SK-N-SH treated with all-trans-retinoic acid at 6 μM for 48 hours (cell line): ENCODE measurements at regions not wholly inside any gene's neighbourhood (a gene's known extent, or its start where the extent isn't known, plus 50 kb on each side); places are given as distances from the start of the nearest gene placed in this dataset.

Experiments used
- ATAC-seq: fragments of 200-7000 bp; cut with Tn5 transposase; 3 replicates; pipeline ENCODE4 v1.9.1; 2020; ENCODE audit warnings: mild to moderate bottlenecking, moderate library complexity
- ARNTL ChIP-seq: fragments of 450-650 bp; formaldehyde crosslinking; IDR thresholded peaks from 2 replicates; pipeline ENCODE4 v1.5.0; 2020; ENCODE audit warnings: low read depth, mild to moderate bottlenecking, moderate library complexity, borderline replicate concordance
- BACH2 ChIP-seq: fragments of 250-450 bp; sonication (Bioruptor Pico); IDR thresholded peaks from 2 replicates; pipeline ENCODE4 v1.9.0; 2021; ENCODE audit warnings: mild to moderate bottlenecking, borderline replicate concordance
- CSDC2 ChIP-seq: fragments of 250-450 bp; sonication (Bioruptor Pico); IDR thresholded peaks from 2 replicates; pipeline ENCODE4 v1.5.0; 2020; ENCODE audit warnings: mild to moderate bottlenecking, moderate library complexity
- ESRRG ChIP-seq: fragments of 250-450 bp; sonication (Bioruptor Pico); IDR thresholded peaks from 2 replicates; pipeline ENCODE4 v1.6.1; 2021; ENCODE audit warnings: mild to moderate bottlenecking
- GLIS3 ChIP-seq: fragments of 250-450 bp; sonication (Bioruptor Pico); IDR thresholded peaks from 2 replicates; pipeline ENCODE4 v1.5.0; 2020; ENCODE audit warnings: mild to moderate bottlenecking, moderate library complexity
- ISL1 ChIP-seq: fragments of 250-450 bp; sonication (Bioruptor Pico); IDR thresholded peaks from 2 replicates; pipeline ENCODE4 v2.1.2; 2022; ENCODE audit warnings: mild to moderate bottlenecking, moderate library complexity
- OSR1 ChIP-seq: fragments of 250-450 bp; sonication (Bioruptor Pico); IDR thresholded peaks from 2 replicates; pipeline ENCODE4 v1.8.0; 2022; ENCODE audit warnings: moderate library complexity, mild to moderate bottlenecking, inconsistent platforms
- PPARA ChIP-seq: fragments of 250-450 bp; sonication (Bioruptor Pico); IDR thresholded peaks from 2 replicates; pipeline ENCODE4 v1.5.0; 2020; ENCODE audit warnings: mild to moderate bottlenecking, borderline replicate concordance
- RARB ChIP-seq: fragments of 250-450 bp; sonication (Bioruptor Pico); IDR thresholded peaks from 2 replicates; pipeline ENCODE4 v1.8.0; 2021; ENCODE audit warnings: mild to moderate bottlenecking, moderate library complexity
- SNAI2 ChIP-seq: fragments of 250-450 bp; sonication (Bioruptor Pico); IDR thresholded peaks from 2 replicates; pipeline ENCODE4 v1.5.0; 2020; ENCODE audit warnings: mild to moderate bottlenecking, moderate library complexity
- TCF4 ChIP-seq: fragments of 250-450 bp; sonication (Bioruptor Pico); IDR thresholded peaks from 2 replicates; pipeline ENCODE4 v1.8.0; 2021; ENCODE audit warnings: mild to moderate bottlenecking, moderate library complexity, borderline replicate concordance
- TOX ChIP-seq: fragments of 250-450 bp; sonication (Bioruptor Pico); IDR thresholded peaks from 2 replicates; pipeline ENCODE4 v1.8.0; 2021; ENCODE audit warnings: mild to moderate bottlenecking, moderate library complexity, borderline replicate concordance
- ZC3H10 ChIP-seq: fragments of 250-450 bp; sonication (Bioruptor Pico); IDR thresholded peaks from 2 replicates; pipeline ENCODE4 v1.5.1; 2021; ENCODE audit warnings: mild to moderate bottlenecking, moderate library complexity
- ZFP3 ChIP-seq: fragments of 250-450 bp; sonication (Bioruptor Pico); IDR thresholded peaks from 2 replicates; pipeline ENCODE4 v1.5.0; 2020; ENCODE audit warnings: mild to moderate bottlenecking, moderate library complexity
- ZFP30 ChIP-seq: fragments of 450-650 bp; formaldehyde crosslinking; IDR thresholded peaks from 2 replicates; pipeline ENCODE4 v1.5.0; 2022; ENCODE audit warnings: mild to moderate bottlenecking, moderate library complexity
- ZNF565 ChIP-seq: fragments of 450-650 bp; formaldehyde crosslinking; conservative IDR thresholded peaks from 2 replicates; pipeline ENCODE4 v1.5.0; 2020; ENCODE audit warnings: low read depth, mild to moderate bottlenecking, moderate library complexity
- ZNF70 ChIP-seq: fragments of 450-650 bp; formaldehyde crosslinking; IDR thresholded peaks from 2 replicates; pipeline ENCODE4 v1.5.0; 2020; ENCODE audit warnings: mild to moderate bottlenecking, moderate library complexity
- ZNF8 ChIP-seq: fragments of 450-650 bp; formaldehyde crosslinking; IDR thresholded peaks from 2 replicates; pipeline ENCODE4 v1.5.0; 2020; ENCODE audit warnings: mild to moderate bottlenecking, moderate library complexity
- TF ChIP-seq, protein P1 (sequence below): fragments of 250-450 bp; sonication (Bioruptor Pico); IDR thresholded peaks from 2 replicates; pipeline ENCODE4 v1.8.0; 2021; ENCODE audit warnings: low read depth, mild to moderate bottlenecking, moderate library complexity, borderline replicate concordance
- TF ChIP-seq, protein P2 (sequence below): fragments of 250-450 bp; sonication (Bioruptor Pico); IDR thresholded peaks from 2 replicates; pipeline ENCODE4 v1.5.0; 2020; ENCODE audit warnings: mild to moderate bottlenecking, moderate library complexity
- TF ChIP-seq, protein P3 (sequence below): fragments of 250-450 bp; sonication (Bioruptor Pico); IDR thresholded peaks from 2 replicates; pipeline ENCODE4 v1.5.1; 2020; ENCODE audit warnings: low read depth, mild to moderate bottlenecking, moderate library complexity
- TF ChIP-seq, protein P4 (sequence below): fragments of 250-450 bp; sonication (Bioruptor Pico); IDR thresholded peaks from 2 replicates; pipeline ENCODE4 v1.8.0; 2020; ENCODE audit warnings: mild to moderate bottlenecking, moderate library complexity, borderline replicate concordance
- TF ChIP-seq, protein P5 (sequence below): fragments of 250-450 bp; sonication (Bioruptor Pico); IDR thresholded peaks from 2 replicates; pipeline ENCODE4 v1.5.1; 2021; ENCODE audit warnings: mild to moderate bottlenecking, moderate library complexity

DNA sequence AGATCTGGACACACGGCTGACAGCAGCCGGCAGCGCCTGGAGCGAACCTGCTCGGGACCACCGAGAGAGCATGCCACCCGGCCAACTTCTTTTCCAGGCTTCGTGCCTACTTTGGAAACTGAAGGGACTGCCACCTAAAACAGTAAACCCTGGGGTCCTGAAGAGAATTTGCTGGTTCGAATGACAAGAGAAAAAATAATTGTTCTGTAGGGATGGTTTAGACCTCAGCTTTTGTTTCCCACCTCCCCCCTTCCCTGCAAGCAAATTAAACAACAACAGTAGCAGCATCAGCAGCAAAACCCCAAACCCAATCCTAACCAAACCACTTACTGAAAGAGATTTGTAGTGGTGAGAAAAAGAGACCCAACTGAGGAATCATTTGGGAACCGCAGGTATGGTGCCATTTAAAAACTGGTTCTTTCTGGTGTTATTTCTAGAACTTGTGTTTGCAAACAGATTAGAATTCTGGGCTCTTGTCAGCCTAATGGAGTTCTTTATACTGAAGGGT, 105.6 kb downstream of the LEPR start:
- peak; percentile 69 for TF ChIP-seq ZFP3 (CRISPR knock-in tag)
- TF ChIP-seq GLIS3 (CRISPR knock-in tag): no peak
- ATAC-seq: peak; percentile 19; the same call in 2 of the 3 replicates

DNA sequence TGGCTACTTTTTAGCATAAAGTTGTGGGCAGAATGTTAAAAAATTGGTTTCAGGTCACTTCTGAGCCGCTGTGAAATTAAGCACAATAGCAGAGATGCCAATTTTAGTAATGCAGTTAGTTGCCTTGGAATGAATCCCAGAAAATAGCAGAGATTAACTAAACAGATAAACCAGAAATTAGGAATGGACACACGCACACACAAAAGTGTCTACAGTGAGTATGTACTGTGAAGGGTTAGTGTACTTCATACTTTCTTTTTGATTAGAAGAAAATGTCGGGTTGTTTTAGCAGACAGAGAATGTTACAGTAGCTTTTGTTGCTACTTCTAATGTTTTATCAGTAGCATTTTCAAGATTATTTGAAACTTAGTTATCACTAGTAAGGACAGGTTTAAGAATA, 106.7 kb downstream of the LEPR start:
- peak; percentile 82 for ATAC-seq
- TF ChIP-seq ZC3H10 (CRISPR knock-in tag) (no peak), BACH2 (CRISPR knock-in tag) (no peak), GLIS3 (CRISPR knock-in tag) (peak; percentile 73), RARB (CRISPR knock-in tag) (no peak), SNAI2 (CRISPR knock-in tag) (no peak), ZNF565 (CRISPR knock-in tag) (no peak), ZNF70 (no peak), OSR1 (no peak), ZFP3 (CRISPR knock-in tag) (0 out of 2 replicates have a peak, but pooled peaks have one; percentile 45), CSDC2 (no peak), ARNTL (CRISPR knock-in tag) (no peak), PPARA (CRISPR knock-in tag) (no peak), ESRRG (CRISPR knock-in tag) (no peak), ZNF8 (peak; percentile 46; the same call in 1 of the 2 replicates), TCF4 (CRISPR knock-in tag) (peak; percentile 66; the same call in 1 of the 2 replicates), ZFP30 (no peak), ISL1 (peak; percentile 79), TOX (no peak)
- TF ChIP-seq, protein P1, sequence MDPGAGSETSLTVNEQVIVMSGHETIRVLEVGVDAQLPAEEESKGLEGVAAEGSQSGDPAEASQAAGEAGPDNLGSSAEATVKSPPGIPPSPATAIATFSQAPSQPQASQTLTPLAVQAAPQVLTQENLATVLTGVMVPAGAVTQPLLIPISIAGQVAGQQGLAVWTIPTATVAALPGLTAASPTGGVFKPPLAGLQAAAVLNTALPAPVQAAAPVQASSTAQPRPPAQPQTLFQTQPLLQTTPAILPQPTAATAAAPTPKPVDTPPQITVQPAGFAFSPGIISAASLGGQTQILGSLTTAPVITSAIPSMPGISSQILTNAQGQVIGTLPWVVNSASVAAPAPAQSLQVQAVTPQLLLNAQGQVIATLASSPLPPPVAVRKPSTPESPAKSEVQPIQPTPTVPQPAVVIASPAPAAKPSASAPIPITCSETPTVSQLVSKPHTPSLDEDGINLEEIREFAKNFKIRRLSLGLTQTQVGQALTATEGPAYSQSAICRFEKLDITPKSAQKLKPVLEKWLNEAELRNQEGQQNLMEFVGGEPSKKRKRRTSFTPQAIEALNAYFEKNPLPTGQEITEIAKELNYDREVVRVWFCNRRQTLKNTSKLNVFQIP (CRISPR knock-in tag): 0 out of 2 replicates have a peak, but pooled peaks have one; percentile 42
- TF ChIP-seq, protein P2, sequence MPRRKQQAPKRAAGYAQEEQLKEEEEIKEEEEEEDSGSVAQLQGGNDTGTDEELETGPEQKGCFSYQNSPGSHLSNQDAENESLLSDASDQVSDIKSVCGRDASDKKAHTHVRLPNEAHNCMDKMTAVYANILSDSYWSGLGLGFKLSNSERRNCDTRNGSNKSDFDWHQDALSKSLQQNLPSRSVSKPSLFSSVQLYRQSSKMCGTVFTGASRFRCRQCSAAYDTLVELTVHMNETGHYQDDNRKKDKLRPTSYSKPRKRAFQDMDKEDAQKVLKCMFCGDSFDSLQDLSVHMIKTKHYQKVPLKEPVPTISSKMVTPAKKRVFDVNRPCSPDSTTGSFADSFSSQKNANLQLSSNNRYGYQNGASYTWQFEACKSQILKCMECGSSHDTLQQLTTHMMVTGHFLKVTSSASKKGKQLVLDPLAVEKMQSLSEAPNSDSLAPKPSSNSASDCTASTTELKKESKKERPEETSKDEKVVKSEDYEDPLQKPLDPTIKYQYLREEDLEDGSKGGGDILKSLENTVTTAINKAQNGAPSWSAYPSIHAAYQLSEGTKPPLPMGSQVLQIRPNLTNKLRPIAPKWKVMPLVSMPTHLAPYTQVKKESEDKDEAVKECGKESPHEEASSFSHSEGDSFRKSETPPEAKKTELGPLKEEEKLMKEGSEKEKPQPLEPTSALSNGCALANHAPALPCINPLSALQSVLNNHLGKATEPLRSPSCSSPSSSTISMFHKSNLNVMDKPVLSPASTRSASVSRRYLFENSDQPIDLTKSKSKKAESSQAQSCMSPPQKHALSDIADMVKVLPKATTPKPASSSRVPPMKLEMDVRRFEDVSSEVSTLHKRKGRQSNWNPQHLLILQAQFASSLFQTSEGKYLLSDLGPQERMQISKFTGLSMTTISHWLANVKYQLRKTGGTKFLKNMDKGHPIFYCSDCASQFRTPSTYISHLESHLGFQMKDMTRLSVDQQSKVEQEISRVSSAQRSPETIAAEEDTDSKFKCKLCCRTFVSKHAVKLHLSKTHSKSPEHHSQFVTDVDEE (CRISPR knock-in tag): peak; percentile 78
- TF ChIP-seq, protein P3, sequence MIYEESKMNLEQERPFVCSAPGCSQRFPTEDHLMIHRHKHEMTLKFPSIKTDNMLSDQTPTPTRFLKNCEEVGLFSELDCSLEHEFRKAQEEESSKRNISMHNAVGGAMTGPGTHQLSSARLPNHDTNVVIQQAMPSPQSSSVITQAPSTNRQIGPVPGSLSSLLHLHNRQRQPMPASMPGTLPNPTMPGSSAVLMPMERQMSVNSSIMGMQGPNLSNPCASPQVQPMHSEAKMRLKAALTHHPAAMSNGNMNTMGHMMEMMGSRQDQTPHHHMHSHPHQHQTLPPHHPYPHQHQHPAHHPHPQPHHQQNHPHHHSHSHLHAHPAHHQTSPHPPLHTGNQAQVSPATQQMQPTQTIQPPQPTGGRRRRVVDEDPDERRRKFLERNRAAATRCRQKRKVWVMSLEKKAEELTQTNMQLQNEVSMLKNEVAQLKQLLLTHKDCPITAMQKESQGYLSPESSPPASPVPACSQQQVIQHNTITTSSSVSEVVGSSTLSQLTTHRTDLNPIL: no peak
- TF ChIP-seq, protein P4, sequence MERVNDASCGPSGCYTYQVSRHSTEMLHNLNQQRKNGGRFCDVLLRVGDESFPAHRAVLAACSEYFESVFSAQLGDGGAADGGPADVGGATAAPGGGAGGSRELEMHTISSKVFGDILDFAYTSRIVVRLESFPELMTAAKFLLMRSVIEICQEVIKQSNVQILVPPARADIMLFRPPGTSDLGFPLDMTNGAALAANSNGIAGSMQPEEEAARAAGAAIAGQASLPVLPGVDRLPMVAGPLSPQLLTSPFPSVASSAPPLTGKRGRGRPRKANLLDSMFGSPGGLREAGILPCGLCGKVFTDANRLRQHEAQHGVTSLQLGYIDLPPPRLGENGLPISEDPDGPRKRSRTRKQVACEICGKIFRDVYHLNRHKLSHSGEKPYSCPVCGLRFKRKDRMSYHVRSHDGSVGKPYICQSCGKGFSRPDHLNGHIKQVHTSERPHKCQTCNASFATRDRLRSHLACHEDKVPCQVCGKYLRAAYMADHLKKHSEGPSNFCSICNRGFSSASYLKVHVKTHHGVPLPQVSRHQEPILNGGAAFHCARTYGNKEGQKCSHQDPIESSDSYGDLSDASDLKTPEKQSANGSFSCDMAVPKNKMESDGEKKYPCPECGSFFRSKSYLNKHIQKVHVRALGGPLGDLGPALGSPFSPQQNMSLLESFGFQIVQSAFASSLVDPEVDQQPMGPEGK: 0 out of 2 replicates have a peak, but pooled peaks have one; percentile 15
- TF ChIP-seq, protein P5, sequence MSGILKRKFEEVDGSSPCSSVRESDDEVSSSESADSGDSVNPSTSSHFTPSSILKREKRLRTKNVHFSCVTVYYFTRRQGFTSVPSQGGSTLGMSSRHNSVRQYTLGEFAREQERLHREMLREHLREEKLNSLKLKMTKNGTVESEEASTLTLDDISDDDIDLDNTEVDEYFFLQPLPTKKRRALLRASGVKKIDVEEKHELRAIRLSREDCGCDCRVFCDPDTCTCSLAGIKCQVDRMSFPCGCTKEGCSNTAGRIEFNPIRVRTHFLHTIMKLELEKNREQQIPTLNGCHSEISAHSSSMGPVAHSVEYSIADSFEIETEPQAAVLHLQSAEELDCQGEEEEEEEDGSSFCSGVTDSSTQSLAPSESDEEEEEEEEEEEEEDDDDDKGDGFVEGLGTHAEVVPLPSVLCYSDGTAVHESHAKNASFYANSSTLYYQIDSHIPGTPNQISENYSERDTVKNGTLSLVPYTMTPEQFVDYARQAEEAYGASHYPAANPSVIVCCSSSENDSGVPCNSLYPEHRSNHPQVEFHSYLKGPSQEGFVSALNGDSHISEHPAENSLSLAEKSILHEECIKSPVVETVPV (CRISPR knock-in tag): no peak
